ENCODE measurements at regions not wholly inside any gene's neighbourhood (a gene's known extent, or its start where the extent isn't known, plus 50 kb on each side); places are given as distances from the start of the nearest gene placed in this dataset.

- Histone ChIP-seq H3K4me3 (no peak overlapping the region), H3K79me2 (replicated peaks; ENCODE audit: insufficient read depth) (no peaks in the 10 kb centered on the region), H4K20me1 (replicated peaks; ENCODE audit: insufficient read depth) (no peaks in the 10 kb centered on the region), H3K36me3 (ENCODE audit: insufficient read depth) (no peaks in the 10 kb centered on the region), H3K4me1 (ENCODE audit: insufficient read depth) (peaks cover 22% of the 10 kb centered on the region), H3K4me2 (no peak overlapping the region), H3K9me2 (ENCODE audit: insufficient read depth) (peaks cover 14% of the 10 kb centered on the region), H3F3A (replicated peaks; ENCODE audit: low read depth) (no peaks in the 10 kb centered on the region), H3K27ac (ENCODE audit: low read depth) (peak overlapping the region; percentile 5; the same call in 1 of the 2 replicates), H2AFZ (no peak overlapping the region), H3K27me3 (ENCODE audit: insufficient read depth) (no peaks in the 10 kb centered on the region)
- peaks cover 50% of the 10 kb centered on the region for H3K4me1 Mint-ChIP-seq
- H3K9me3 Mint-ChIP-seq: peaks cover 3% of the 10 kb centered on the region; the same call in 2 of the 3 replicates
- DNase-seq (ENCODE audit: low spot score): no peak
- TF ChIP-seq, protein P1, sequence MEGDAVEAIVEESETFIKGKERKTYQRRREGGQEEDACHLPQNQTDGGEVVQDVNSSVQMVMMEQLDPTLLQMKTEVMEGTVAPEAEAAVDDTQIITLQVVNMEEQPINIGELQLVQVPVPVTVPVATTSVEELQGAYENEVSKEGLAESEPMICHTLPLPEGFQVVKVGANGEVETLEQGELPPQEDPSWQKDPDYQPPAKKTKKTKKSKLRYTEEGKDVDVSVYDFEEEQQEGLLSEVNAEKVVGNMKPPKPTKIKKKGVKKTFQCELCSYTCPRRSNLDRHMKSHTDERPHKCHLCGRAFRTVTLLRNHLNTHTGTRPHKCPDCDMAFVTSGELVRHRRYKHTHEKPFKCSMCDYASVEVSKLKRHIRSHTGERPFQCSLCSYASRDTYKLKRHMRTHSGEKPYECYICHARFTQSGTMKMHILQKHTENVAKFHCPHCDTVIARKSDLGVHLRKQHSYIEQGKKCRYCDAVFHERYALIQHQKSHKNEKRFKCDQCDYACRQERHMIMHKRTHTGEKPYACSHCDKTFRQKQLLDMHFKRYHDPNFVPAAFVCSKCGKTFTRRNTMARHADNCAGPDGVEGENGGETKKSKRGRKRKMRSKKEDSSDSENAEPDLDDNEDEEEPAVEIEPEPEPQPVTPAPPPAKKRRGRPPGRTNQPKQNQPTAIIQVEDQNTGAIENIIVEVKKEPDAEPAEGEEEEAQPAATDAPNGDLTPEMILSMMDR (conservative IDR thresholded peaks at IDR 0.05; ENCODE audit: low read depth in 2 of 2): 0 out of 4 replicates have a peak, but pooled peaks of 1 of the 2 experiments have one; percentile 7
- no peak for TF ChIP-seq ZNF462 (CRISPR knock-in tag; IDR thresholded peaks at IDR 0.05)
- H3K36me3 Mint-ChIP-seq (ENCODE audit: low read depth): peaks cover 4% of the 10 kb centered on the region; the same call in 2 of the 3 replicates
- H3K27me3 Mint-ChIP-seq (ENCODE audit: insufficient read depth, low read depth, poor library complexity): peaks cover 14% of the 10 kb centered on the region
- no peak overlapping the region for H3K27ac Mint-ChIP-seq
- no peak overlapping the region for H3K4me3 Mint-ChIP-seq
- no peak for ATAC-seq
Observed at GRCh38 chr13:40340368-40341095, 325.9 kb downstream of the FOXO1 start.

Data from GM23338 (cell line).